ENCODE measurements at regions not wholly inside any gene's neighbourhood (a gene's known extent, or its start where the extent isn't known, plus 50 kb on each side); places are given as distances from the start of the nearest gene placed in this dataset.

DNA sequence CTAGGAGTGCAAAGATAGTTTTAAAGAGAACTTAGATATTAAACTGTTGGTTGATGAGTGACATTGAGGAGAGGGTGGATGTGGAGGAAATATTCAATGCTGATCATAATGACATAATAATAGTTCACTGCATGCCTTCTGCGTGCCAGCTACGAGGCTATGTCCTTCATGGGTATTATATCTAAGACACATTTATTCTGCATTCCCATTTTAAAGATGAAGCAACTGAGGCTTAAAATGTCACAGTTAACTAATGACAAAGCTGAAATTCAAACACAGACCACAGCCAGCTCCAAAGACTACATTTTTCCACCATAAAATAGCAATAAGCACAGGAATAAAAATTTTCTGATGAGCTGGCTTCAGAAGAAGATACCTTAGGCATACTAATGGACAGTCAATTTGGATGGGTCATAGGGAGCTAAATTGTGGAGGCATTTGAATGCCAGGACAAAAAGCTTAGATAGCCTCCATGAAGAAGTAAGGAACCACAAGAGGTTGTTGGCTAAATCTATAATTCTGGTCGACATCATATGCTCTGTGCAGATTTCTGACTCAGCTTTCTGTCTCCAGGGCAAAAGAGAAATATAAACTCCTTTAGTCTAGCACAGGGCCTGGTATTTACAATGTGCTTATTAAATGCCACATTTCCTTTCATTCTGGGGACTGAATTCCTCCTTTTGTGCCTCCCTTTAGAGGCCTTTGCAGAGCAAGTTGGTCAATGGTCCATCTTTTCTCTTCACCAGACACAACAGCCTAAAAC lies 71.2 kb upstream of the NRIP1 start:
- Histone ChIP-seq H3K4me3 (no peak overlapping the region), H3K27ac (no peak overlapping the region), H3K4me1 (peaks cover 0 to 20% (median 0%) of the 10 kb centered on the region in 9 donors), H3K27me3 (peaks cover 0 to 2% (median 0%) of the 10 kb centered on the region in 7 donors), H3K36me3 (no peaks in the 10 kb centered on the region), H3K9me3 (no peaks in the 10 kb centered on the region)
- WGBS, 2 donors: 92 to 94% methylated on average over 3 of the region's 3 CpGs
- no peak for ATAC-seq
- intact Hi-C loops (cut with DNase I): no loop called here
- DNase-seq: no peak
- TF ChIP-seq, protein P1, sequence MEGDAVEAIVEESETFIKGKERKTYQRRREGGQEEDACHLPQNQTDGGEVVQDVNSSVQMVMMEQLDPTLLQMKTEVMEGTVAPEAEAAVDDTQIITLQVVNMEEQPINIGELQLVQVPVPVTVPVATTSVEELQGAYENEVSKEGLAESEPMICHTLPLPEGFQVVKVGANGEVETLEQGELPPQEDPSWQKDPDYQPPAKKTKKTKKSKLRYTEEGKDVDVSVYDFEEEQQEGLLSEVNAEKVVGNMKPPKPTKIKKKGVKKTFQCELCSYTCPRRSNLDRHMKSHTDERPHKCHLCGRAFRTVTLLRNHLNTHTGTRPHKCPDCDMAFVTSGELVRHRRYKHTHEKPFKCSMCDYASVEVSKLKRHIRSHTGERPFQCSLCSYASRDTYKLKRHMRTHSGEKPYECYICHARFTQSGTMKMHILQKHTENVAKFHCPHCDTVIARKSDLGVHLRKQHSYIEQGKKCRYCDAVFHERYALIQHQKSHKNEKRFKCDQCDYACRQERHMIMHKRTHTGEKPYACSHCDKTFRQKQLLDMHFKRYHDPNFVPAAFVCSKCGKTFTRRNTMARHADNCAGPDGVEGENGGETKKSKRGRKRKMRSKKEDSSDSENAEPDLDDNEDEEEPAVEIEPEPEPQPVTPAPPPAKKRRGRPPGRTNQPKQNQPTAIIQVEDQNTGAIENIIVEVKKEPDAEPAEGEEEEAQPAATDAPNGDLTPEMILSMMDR (IDR thresholded peaks at IDR 0.05): no peak

DNA sequence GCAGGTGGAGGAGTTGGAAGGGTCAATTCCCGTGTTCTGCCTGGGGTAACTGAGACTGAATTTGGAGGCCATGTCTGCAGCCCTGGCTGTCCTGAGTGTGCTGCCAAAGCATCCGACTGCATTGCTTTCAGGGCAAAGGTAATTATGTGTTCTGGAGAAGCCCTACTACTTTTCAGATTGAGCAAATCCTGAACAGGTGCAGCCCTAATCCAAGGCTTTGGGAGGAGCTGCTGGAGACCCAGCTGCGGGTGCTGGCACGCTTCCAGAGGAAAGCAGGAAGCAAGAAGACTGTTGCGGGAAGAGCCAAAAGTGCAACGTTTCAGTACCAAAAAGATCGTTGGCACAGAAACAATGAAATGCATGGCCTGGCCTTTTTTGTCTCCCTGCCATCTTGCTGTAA lies 73.7 kb upstream of the NRIP1 start:
- Histone ChIP-seq H3K27ac (no peak overlapping the region), H3K4me3 (no peak overlapping the region), H3K36me3 (no peaks in the 10 kb centered on the region), H3K27me3 (peaks cover 0 to 3% (median 0%) of the 10 kb centered on the region in 7 donors), H3K9me3 (no peaks in the 10 kb centered on the region), H3K4me1 (peaks cover 0 to 20% (median 0%) of the 10 kb centered on the region in 9 donors)
- TF ChIP-seq, protein P1 (IDR thresholded peaks at IDR 0.05): no peak
- DNase-seq (no peak), ATAC-seq (no peak)
- 42 to 48% methylated on average over 7 of the region's 7 CpGs for WGBS, 2 donors
- intact Hi-C loops (cut with DNase I): no loop called here

DNA sequence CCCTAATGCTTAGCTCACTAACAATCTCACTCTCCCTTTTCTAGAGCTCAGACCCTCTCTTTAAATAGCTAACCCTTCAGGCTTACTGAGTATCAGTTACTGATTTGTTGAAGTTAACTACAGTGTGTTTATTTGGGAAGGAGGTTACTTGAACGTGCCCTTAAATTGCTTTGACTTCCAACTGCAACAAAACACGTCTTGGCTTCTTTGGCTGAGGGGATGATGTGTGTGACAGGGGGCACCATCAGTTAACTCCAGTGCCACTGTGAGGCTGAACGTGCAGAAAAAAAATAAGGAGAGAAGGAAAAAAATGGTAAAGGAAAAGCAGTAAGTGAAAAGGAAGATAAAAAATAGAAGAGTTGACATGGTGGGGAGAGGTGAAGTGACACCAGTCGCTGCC lies 75.1 kb upstream of the NRIP1 start:
- no peak for ATAC-seq
- H3K9me3 ChIP-seq: no peaks in the 10 kb centered on the region

DNA sequence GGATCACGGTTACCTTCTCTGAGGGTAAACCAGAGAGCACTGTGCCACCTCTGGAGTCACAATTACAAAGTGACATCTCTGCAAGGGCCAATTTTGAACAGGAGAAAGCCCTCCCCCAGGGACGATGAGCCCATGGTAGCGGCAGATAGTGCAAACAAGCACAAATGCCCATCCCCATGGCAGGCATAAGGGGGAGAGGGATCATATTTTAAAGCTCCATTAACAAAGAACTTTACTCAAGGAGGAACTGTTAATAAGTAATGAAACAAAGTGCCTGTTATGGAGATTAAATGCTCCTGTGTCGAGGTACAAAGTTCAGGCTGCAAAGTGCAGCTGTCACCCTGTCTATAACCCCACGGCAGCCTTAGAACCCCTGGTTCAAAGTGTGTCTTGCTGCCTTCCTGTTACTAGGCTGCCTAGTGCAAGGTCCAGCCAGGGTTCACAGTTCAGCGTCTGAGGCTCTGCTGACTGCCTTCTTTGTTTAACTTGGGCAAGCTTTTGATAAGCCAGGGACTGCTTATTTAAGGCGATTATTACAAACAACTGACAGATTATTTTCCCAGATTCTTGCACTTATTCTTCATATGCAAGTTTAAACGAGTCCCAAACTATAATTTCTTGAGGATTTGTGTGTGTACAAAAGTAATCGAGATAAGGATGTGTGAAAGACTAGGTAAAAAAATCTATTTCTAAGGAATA lies 75.7 kb upstream of the NRIP1 start:
- Histone ChIP-seq H3K4me3 (no peak overlapping the region), H3K36me3 (no peaks in the 10 kb centered on the region), H3K27me3 (peaks cover 0 to 3% (median 0%) of the 10 kb centered on the region in 7 donors), H3K27ac (no peak overlapping the region), H3K4me1 (peaks cover 0 to 7% (median 0%) of the 10 kb centered on the region in 9 donors), H3K9me3 (no peaks in the 10 kb centered on the region)
- intact Hi-C loops (cut with DNase I): no loop called here
- TF ChIP-seq, protein P1 (IDR thresholded peaks at IDR 0.05): no peak
- DNase-seq (peak in 1 of 2 donors; percentile 10), ATAC-seq (peak in 3 of 8 donors; percentile 34 to 58 (median 55))
- 48 to 57% methylated on average over 9 of the region's 9 CpGs for WGBS, 2 donors

More for the DNA sequence above, 75.1 kb upstream of the NRIP1 start:
- peaks cover 0 to 3% (median 0%) of the 10 kb centered on the region in 7 donors for H3K27me3 ChIP-seq
- intact Hi-C loops (cut with DNase I): no loop called here
- TF ChIP-seq, protein P1 (IDR thresholded peaks at IDR 0.05): no peak
- no peak overlapping the region for H3K27ac ChIP-seq
- WGBS, 2 donors: 64 to 66% methylated on average over 4 of the region's 4 CpGs
- no peak overlapping the region for H3K4me3 ChIP-seq
- no peak for DNase-seq
- H3K36me3 ChIP-seq: no peaks in the 10 kb centered on the region
- peaks cover 0 to 11% (median 0%) of the 10 kb centered on the region in 9 donors for H3K4me1 ChIP-seq
